GOT3 (cell line): ENCODE measurements at regions not wholly inside any gene's neighbourhood (a gene's known extent, or its start where the extent isn't known, plus 50 kb on each side); places are given as distances from the start of the nearest gene placed in this dataset.

ENCODE experiments used
- DNase-seq: peaks from one replicate; lab custom pipeline; 2025; ENCODE audit warnings: mixed read lengths; lab: John Stamatoyannopoulos, UW

- no peak for DNase-seq
Observed at GRCh38 chr1:224846119-224846907, 83.2 kb upstream of the DNAH14 start.

DNA sequence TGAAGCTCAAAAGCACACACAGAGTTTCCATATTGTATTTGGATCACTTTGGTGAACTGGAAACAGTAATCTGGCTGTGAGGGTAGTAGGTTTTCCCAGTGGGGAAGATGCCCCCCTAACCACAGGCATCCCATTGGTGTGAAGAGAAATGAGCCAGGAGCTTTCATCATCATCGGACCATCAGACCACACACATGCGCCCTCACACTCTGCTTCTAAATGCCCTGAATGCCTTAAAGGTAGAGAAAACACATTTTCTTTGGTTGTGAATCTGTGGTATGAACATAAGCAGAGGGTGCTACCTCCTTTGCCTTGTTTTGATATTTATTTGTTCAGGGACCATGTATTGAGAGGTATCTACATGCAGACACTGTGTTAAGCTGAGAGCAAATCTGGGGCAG lies 79.0 kb upstream of the DNAH14 start:
- no peak for DNase-seq

DNA sequence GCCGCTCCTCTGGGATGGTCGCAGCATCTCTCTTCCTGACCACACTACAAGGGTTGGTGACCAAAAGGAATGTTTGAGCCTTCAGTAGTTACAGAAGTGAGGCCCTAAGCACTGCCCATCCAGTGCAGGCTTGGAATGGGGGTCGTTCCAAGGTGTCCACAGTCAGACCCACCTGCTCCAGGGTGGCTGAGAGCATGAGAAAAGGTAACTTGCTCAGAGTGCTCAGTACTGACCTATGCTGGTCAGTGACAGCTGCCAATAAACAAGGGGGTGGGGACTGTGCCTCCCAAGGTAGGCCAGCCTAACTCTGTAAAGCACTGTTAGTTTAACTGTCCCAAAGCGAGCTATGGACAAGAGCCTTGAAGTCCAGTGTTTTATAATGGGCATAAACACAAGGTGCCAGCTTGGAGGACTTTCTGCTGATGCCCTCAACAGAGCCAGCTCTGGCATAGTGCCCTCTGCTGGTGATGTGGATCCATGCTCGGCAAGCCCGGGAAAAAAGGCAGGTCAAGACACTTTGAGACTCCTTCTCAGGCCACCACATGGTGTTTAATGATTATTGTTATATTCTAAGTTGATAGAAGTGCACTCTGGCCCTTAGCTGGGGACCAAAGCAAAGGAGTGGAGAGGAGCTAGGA lies 78.1 kb upstream of the DNAH14 start:
- DNase-seq: peak; percentile 5

GRCh38 chr1:224851848-224852261 lies 77.6 kb upstream of the DNAH14 start:
- no peak for DNase-seq

DNA sequence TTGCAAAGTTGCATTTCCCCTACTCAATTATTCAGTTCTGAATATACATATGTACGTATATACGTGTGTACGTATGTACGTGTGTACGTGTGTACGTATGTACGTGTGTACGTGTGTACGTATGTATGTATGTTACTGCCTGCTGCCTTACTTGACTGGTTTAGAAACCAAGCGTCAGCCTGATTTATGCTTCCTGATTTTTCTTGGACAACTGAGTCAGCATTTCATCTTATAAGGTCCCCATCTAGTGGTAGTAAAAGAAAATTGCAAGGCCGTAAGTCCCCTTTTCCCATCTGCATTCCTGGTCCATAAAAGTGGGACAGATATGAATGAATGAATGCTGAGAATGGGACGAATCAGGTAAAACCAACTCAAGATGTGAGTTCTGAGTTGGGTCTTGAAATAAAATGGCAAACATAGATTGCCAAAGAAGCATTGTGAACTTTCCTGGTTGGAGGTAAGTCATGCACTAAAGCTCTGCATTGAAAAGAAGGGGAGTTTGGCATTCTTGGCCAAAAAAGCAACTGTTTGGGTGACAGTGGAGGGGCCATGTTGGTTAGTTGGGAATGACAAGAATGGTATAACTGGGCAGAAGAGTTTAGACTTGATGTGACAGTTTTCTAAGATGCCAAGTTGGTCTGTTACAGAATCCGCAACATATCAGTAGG lies 76.4 kb upstream of the DNAH14 start:
- no peak for DNase-seq

GRCh38 chr1:224856973-224857372 lies 72.5 kb upstream of the DNAH14 start:
- no peak for DNase-seq

DNA sequence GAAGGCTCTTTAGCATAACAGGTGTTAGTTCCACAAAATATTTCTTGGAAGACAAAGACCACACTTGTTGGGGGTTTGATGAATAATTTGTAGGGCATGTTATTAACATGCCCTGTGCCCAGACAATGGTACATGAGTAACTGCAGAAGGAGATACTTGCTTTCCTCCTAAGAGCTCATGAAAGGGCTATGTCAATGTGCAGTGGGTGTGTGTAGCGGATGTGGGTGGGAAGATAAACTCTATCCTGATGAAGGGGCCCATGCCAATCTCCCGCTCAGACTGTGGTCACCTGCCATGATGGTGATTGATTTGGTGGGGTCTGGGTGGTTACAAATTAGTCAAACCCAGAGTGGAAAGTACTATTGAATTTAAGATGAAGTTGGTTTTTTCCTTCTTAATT lies 69.8 kb upstream of the DNAH14 start:
- DNase-seq: no peak

GRCh38 chr1:224860488-224861338 lies 68.8 kb upstream of the DNAH14 start:
- no peak for DNase-seq

DNA sequence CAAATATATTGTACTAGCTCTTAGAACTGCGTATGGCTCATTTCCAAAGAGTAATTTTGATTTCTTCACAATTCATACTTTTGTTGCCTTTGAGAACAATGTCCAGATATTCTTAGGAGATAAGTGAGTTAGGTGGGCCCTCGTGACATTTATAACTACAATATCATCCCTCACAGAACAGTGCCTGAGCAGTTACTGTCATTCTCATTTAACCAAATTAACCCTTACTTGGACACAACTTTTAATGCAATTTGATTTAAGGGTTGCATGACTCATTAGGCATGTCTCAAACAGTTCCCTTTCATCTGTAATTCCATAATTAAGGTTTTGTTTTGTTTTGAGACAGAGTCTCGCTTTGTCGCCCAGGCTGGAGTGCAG lies 68.1 kb upstream of the DNAH14 start:
- no peak for DNase-seq

GRCh38 chr1:224863486-224863885 lies 66.0 kb upstream of the DNAH14 start:
- DNase-seq: no peak

- no peak for DNase-seq
Observed at GRCh38 chr1:224864006-224864405, 65.5 kb upstream of the DNAH14 start.

DNA sequence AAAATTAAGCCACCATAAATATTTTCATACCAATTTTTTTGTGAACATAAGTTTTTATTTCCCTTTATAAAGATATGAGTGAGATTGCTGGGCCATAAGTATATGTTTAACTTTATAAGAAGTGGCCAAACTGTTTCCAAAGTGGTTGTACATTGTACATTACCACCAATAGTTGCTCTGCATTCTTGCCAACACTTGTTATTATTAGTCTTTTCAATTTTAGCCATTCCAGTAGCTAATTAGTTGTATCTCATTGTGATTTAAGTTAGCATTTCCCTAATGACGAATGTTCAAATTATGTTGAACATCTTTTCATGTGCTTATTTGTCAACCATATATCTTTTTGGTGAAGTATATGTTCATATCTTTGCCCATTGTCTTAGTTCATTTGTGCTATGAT lies 64.0 kb upstream of the DNAH14 start:
- DNase-seq: no peak

- no peak for DNase-seq
Observed at GRCh38 chr1:224866940-224867339, 62.5 kb upstream of the DNAH14 start.

GRCh38 chr1:224867715-224868114 lies 61.8 kb upstream of the DNAH14 start:
- no peak for DNase-seq

GRCh38 chr1:224872832-224873433 lies 56.5 kb upstream of the DNAH14 start:
- no peak for DNase-seq

DNA sequence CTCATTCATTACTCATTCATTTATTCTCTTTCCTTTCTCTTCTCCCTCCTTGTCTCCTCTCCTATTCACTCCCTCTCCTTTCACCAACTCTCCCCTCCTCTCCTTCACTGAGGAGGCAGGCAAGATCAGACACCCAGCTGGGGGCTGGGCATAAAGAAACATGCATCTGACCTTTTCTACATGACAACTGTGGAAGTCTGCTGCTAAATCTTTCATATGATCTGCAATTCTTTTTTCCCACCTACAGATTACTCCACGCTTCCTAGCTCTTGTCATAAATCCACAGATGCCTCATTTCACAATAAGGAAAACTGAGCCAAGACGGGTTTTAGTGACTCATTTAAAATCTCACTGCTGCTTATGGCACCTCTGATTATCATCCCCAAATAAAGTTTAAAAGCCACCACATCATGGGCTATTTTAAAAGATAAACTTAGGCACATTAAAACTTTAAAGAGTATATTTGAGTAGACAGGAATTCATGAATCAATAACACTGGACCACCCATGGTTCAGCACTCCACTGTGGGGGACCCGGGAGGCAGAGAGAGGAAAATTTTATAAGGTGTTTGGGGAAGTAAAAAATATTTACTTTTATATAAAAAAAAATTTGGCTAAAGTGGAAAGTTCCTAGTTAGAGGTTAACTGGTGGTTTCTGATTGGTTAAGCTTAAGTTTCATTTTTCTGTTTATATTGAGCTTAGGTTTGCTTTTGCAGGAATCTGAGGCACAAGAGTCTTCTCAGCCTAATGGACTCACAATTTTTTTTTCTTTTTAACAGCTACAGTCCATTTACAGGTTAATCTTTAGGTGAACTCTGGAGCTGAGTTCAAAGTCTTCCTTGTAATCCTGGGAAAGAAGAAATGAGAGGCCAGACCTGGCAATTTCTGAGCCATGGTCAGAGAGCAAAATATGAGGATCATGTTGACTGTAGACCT lies 55.8 kb upstream of the DNAH14 start:
- DNase-seq: no peak

GRCh38 chr1:224874775-224875174 lies 54.7 kb upstream of the DNAH14 start:
- no peak for DNase-seq

DNA sequence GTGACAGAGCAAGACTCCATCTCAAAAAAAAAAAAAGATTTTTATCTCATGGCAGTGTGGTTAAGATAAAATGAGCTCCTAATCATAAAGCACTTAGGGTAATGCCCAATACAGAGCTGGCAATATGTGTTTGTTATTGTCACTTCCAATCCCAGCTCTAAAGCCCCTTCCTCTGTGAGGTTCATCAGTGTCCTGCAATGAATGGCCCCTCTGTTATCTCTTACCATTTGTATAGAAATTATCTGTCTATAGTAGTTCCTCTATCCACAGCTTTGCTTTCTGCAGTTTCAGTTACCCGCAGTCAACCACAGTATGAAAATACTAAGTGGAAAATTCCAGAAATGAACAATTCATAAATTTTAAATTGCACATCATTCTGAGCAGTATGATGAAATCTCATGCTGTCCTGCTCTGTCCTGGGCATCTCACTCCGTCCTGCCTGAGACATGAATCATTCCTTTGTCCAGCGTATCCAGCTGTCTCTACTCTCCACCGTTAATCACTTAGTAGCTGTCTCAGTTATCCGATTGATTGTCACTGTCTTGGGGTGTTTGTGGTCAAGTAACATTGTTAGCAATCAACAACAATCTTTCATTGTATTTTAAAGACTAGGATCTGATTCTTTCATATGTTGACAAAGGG lies 50.2 kb upstream of the DNAH14 start:
- no peak for DNase-seq
